Left ventricle myocardium inferior (tissue), 1 donor: ENCODE measurements at regions not wholly inside any gene's neighbourhood (a gene's known extent, or its start where the extent isn't known, plus 50 kb on each side); places are given as distances from the start of the nearest gene placed in this dataset.

Experiments
- DNase-seq: peaks from one replicate; pipeline ENCODE4 v3.0.0-alpha.2; 2020
- H3K27ac ChIP-seq: fragments of 200-600 bp; replicated peaks from 2 replicates; pipeline ENCODE4 v1.8.0; 2021
- H3K27me3 ChIP-seq: fragments of 200-600 bp; 2 replicates; pipeline ENCODE4 v1.8.0; 2021; ENCODE audit warnings: low read depth
- H3K36me3 ChIP-seq: fragments of 200-600 bp; 2 replicates; pipeline ENCODE4 v1.8.0; 2021
- H3K4me1 ChIP-seq: fragments of 200-600 bp; 2 replicates; pipeline ENCODE4 v1.8.0; 2021
- H3K4me3 ChIP-seq: fragments of 200-600 bp; 2 replicates; pipeline ENCODE4 v1.8.0; 2021; ENCODE audit warnings: mild to moderate bottlenecking, moderate library complexity
- H3K9me3 ChIP-seq: fragments of 200-600 bp; replicated peaks from 2 replicates; pipeline ENCODE4 v1.8.0; 2021
- intact Hi-C: fragments of 100-400 bp; cut with micrococcal nuclease; formaldehyde crosslinking; loops from one replicate; pipeline ENCODE4 v1.11.0; 2022
- TF ChIP-seq, protein P1 (sequence below): fragments of 200-600 bp; IDR thresholded peaks from 2 replicates; pipeline ENCODE4 v1.8.0; 2021; ENCODE audit warnings: antibody characterized with exemption, mild to moderate bottlenecking, borderline replicate concordance
- donor health status: DM: no; HTN: yes; CAD: no; lungs with severe emphysema.

DNA sequence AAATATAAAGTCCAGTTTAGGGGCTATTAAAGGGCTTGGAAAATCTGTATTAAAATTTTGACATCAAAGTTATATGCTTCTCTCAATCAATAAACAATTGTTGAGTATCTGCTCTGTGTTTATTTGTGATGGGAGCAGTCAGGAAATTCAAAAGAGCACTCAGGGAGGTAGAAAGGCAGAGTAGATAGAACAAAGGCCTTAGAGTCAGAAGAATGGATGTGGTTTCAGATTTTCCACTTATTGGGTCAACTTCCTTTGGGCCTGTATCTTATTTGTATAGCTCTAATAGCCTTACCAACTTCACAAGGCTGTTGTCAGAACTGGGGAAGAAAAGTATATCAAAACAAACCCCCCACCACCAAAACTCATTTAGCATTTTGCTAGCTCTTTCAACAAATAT lies 302.6 kb downstream of the SPRY2 start:
- intact Hi-C loops: no loop called here

DNA sequence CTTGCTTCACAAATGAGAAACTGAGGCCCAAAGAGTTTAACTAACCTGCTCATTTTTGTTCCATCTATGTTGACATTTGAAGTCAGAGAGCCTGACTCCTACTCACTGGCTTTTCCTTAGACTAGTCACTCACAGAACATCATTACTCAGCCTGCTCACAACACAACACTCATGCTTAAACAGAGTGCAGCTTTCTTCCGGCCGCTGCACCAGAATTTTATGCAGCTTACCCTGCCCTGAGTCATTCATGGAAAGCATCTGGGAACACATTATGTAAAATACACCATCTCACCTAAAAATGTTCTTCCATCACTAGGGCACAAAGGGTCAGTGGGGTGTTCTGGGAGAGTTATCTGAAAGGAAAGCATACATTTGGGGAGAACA lies 303.4 kb downstream of the SPRY2 start:
- Histone ChIP-seq H3K27me3 (no peaks in the 10 kb centered on the region), H3K27ac (no peak overlapping the region), H3K4me1 (no peaks in the 10 kb centered on the region), H3K36me3 (no peaks in the 10 kb centered on the region), H3K9me3 (no peaks in the 10 kb centered on the region), H3K4me3 (no peak overlapping the region)
- TF ChIP-seq, protein P1, sequence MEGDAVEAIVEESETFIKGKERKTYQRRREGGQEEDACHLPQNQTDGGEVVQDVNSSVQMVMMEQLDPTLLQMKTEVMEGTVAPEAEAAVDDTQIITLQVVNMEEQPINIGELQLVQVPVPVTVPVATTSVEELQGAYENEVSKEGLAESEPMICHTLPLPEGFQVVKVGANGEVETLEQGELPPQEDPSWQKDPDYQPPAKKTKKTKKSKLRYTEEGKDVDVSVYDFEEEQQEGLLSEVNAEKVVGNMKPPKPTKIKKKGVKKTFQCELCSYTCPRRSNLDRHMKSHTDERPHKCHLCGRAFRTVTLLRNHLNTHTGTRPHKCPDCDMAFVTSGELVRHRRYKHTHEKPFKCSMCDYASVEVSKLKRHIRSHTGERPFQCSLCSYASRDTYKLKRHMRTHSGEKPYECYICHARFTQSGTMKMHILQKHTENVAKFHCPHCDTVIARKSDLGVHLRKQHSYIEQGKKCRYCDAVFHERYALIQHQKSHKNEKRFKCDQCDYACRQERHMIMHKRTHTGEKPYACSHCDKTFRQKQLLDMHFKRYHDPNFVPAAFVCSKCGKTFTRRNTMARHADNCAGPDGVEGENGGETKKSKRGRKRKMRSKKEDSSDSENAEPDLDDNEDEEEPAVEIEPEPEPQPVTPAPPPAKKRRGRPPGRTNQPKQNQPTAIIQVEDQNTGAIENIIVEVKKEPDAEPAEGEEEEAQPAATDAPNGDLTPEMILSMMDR: no peak
- no peak for DNase-seq
- intact Hi-C loops: no loop called here

More for the DNA sequence above, 302.6 kb downstream of the SPRY2 start:
- no peaks in the 10 kb centered on the region for H3K27me3 ChIP-seq
- DNase-seq: no peak
- H3K27ac ChIP-seq: no peak overlapping the region
- no peak overlapping the region for H3K4me3 ChIP-seq
- H3K36me3 ChIP-seq: no peaks in the 10 kb centered on the region
- no peaks in the 10 kb centered on the region for H3K9me3 ChIP-seq
- TF ChIP-seq, protein P1: no peak
- no peaks in the 10 kb centered on the region for H3K4me1 ChIP-seq

DNA sequence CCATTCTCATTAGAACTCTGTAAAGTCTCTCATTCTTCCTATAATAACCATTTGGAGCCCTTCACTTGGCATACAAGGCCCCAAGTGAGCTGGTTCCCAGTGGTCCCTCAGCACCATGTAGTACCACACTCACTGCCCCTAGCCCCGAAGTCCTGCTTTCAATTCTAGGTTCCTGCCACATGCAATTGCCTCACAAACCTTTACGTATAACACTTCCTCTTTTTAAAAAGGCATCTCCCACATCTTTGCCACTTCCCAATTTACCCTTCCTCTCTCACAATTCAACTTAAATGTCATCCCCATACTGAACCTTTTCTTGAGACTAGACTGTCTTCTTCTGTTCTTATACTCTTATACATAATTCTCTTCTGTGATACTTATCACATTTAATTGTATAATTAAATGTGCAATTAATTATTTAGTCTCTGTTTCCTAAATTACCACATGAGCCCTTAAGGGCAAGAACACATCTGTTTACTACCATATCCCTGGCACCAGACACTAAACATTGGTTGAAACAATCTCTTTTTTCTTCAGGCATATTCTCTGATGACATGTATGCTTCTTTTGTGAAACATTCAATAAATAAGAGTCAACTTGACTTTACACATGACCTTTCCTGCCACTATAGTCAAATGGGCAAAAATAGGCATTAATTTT lies 304.0 kb downstream of the SPRY2 start:
- Histone ChIP-seq H3K27ac (no peak overlapping the region), H3K36me3 (no peaks in the 10 kb centered on the region)
- intact Hi-C loops: no loop called here

DNA sequence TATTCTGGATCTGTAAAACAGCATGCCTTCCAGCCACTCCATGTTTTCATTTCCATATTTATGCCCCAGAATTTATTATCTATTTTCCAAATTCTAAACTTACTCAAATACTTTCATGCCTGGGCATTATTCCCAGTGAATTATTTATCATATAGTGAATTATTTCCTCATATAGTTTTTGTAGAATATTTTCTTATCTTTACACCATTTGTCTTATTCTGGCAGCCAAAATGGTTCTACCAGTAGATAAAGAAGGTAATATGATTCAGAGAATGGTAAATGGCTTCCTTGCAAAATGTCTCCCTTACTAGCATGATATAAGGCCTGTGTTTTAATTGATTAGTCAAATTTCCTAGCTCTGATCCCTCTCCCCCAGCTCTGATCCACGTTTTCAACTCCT lies 305.8 kb downstream of the SPRY2 start:
- DNase-seq: no peak
- no peak overlapping the region for H3K27ac ChIP-seq
- no peaks in the 10 kb centered on the region for H3K9me3 ChIP-seq
- H3K36me3 ChIP-seq: no peaks in the 10 kb centered on the region
- intact Hi-C loops: no loop called here
- H3K4me3 ChIP-seq: no peak overlapping the region
- H3K4me1 ChIP-seq: peaks cover 8% of the 10 kb centered on the region
- no peaks in the 10 kb centered on the region for H3K27me3 ChIP-seq
- TF ChIP-seq, protein P1: no peak

More for the DNA sequence above, 304.0 kb downstream of the SPRY2 start:
- Histone ChIP-seq H3K4me3 (no peak overlapping the region), H3K27me3 (no peaks in the 10 kb centered on the region), H3K9me3 (no peaks in the 10 kb centered on the region), H3K4me1 (no peaks in the 10 kb centered on the region)
- no peak for DNase-seq
- TF ChIP-seq, protein P1: no peak

DNA sequence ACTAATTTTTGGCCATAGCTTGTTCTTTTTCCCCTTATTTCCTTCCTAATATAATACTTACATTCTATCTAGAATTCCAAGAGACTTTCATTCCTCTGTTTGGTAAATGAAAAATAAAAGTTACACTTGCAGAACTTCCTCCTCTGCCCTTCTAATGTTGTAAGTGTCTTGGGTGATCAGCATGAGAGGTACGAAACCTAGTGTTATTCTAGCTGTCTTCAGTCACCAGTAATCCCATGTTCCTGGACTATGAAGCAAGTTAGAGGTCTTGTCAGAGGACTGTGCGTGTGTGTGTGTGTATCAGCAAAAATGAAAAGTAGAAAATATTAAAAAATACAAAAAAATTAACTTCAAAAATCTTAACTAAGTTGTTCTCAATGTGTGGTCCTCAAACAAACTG lies 307.0 kb downstream of the SPRY2 start:
- Histone ChIP-seq H3K4me3 (no peak overlapping the region), H3K27me3 (no peaks in the 10 kb centered on the region), H3K27ac (no peak overlapping the region), H3K4me1 (peaks cover 8% of the 10 kb centered on the region), H3K9me3 (no peaks in the 10 kb centered on the region), H3K36me3 (no peaks in the 10 kb centered on the region)
- no peak for DNase-seq
- intact Hi-C loops: no loop called here
- TF ChIP-seq, protein P1: no peak
